HPDE6-E6E7 (cell line): ENCODE measurements at regions not wholly inside any gene's neighbourhood (a gene's known extent, or its start where the extent isn't known, plus 50 kb on each side); places are given as distances from the start of the nearest gene placed in this dataset.
"Not testable (repeated sequence)": the region's sequence is repeated elsewhere in the genome, so short reads cannot be mapped to it uniquely, and the experiment has no call there.

Experiments used
- DNase-seq: peaks from one replicate; pipeline ENCODE4 v3.0.0; 2011; ENCODE audit warnings: missing footprints; ENCODE audit errors: extremely low spot score

DNA sequence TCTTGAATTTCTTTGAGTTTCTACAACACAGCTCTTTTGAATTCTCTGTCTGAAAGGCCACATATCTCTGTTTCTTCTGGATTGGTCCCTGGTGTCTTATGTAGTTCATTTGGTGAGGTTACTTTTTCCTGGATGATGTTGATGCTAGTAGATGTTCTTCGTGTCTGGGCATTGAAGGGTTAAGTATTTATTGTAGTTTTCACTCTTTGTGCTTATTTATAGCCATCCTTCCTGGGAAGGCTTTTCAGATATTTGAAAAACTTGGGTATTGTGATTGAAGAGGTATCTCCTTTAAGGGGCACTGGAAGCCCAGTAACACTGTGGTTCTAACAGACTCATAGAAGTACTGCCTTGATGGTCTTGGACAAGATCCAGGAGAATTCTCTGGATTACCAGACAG, 338.5 kb upstream of the SPRY2 start:
- no peak for DNase-seq

DNA sequence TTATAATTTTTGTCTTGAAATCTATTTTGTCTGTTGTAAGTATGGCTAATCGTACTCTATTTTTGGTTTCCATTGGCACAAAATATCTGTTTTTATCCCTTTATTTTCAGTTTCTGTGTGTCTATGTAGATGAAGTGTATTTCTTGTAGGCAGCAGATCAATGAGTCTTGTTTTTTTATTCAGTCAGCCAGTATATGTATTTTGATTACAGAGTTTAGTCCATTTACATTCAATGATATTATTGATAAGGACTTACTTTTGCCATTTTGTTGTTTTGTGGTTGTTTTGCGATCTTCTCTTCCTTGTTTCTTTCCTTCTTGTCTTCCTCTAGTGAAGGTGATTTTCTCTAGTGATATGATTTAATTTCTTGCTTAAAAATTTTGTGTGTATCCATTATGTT, 336.3 kb upstream of the SPRY2 start:
- no peak for DNase-seq

DNA sequence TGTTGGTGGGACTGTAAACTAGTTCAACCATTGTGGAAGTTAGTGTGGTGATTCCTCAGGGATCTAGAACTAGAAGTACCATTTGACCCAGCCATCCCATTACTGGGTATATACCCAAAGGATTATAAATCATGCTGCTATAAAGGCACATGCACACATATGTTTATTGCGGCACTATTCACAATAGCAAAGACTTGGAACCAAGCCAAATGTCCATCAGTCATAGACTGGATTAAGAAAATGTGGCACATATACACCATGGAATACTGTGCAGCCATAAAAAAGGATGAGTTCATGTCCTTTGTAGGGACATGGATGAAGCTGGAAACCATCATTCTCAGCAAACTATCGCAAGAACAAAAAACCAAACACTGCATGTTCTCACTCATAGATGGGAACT, 334.5 kb upstream of the SPRY2 start:
- DNase-seq, result not testable (repeated sequence)

GRCh38 chr13:80671773-80672172, 330.8 kb upstream of the SPRY2 start:
- DNase-seq, result no peak

GRCh38 chr13:80669112-80669511, 328.2 kb upstream of the SPRY2 start:
- no peak for DNase-seq

GRCh38 chr13:80668452-80668851, 327.5 kb upstream of the SPRY2 start:
- DNase-seq, result no peak

DNA sequence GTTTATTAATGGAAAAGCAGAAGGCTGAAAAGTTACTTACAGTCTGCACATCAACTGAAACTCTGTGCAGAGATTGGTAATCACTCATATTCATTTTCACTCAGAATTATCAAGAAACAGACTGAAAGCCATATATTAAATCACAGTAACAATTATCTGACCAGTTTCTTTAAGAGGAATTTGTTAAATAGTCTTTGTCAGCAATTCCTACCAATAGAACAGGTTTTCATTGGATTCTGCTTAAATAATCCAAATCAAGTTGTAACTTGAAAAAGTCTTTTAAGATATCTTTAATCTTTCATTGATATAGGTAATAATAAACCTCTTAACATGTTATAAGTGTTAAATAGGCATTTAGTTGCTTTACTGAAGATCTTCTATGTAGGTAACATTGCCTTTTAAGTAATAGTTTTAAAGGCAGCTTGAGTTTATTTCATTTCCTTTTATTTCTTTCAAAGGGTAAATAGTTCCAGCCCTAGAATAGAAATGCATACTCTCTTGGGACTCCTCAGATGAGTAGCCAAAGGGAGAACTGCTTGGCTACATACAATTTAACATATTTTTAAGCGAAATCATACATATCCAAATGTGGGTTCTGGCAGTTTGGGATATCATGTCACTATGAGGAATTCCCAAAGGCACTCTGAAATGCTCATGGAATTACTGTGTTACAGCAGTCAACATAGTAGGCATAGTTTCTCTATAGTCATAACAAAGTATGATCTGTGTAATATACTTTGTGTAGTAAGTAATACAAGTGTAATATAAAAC, 326.0 kb upstream of the SPRY2 start:
- DNase-seq, result no peak

DNA sequence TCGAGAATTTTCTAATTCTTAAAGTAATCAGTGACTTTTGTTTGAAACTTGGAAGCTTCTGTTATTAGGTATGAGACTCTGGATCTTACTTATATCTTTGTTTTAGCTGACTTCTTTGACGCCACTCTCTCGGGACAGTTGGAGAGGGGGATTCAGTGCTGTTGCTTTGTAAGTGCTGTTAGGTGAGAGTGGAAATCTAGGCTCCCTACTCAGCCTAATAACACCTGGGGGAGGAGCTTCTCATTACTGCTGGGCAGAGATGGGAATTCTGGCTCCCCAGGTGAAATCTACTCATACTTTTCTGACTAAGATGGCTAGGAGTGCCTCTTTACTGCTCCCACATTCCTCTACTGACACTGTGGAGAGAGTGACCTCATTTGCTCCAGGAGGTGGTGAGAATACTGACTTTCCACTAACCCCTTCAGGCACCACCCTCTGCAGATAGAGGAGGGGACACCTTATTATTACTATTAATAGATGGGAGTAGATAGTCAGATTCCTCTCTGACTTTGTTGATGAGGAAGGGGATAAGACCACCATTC, 324.9 kb upstream of the SPRY2 start:
- peak; percentile 3 for DNase-seq

GRCh38 chr13:80664950-80665349, 324.0 kb upstream of the SPRY2 start:
- no peak for DNase-seq

GRCh38 chr13:80663788-80664187, 322.9 kb upstream of the SPRY2 start:
- DNase-seq, result no peak

GRCh38 chr13:80658705-80659104, 317.8 kb upstream of the SPRY2 start:
- DNase-seq, result no peak

DNA sequence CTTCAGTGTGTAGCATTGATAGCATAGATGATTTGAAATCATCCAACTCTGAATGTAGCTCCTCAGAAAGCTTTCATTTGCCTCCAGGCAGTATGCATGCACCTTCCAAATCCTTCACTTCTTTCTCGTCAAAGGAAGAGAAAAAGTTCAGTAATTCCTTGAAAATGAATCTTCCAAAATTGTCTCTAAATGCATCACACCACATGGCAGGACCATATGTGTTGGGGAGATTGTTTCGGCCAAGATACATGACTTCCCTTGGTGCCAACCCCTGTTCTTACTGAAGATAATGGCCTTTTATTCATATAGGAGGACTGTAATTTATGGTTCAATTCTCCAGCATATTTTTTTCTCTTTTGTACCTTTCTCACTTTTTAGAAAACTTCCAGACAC, 315.6 kb upstream of the SPRY2 start:
- DNase-seq, result no peak

GRCh38 chr13:80655778-80656511, 315.0 kb upstream of the SPRY2 start:
- no peak for DNase-seq

DNA sequence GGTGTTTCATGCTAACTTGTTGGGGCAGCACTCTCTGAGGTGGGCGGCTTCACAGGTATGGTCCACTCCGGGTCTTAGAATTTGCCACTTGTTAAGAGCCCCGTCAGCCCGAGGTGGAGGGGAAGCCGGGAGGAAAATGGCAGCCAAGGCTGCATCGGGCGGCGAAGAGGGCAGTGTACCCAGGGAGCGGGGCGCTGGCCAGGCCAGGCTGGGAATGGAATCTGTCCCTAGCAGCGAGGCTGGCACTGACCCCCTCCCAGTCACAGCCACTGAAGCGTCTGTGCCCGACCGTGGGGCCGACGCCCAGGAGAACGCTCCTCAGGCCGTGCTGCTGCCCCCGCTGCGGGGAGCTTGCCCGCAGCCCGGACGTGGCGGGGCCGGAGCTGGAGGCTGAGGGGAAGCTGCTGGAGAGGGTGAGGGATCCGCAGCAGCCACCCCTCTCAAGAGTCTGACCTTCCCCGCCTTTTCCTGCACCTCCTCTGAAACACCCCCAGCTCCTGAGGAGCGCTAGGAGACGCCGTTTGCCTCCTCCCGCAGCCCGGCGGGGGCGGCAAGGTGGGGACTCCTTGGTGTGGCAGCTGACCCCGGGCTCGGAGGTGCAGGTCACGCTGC, 313.8 kb upstream of the SPRY2 start:
- DNase-seq, result no peak

GRCh38 chr13:80649274-80649673, 308.3 kb upstream of the SPRY2 start:
- DNase-seq, result no peak

DNA sequence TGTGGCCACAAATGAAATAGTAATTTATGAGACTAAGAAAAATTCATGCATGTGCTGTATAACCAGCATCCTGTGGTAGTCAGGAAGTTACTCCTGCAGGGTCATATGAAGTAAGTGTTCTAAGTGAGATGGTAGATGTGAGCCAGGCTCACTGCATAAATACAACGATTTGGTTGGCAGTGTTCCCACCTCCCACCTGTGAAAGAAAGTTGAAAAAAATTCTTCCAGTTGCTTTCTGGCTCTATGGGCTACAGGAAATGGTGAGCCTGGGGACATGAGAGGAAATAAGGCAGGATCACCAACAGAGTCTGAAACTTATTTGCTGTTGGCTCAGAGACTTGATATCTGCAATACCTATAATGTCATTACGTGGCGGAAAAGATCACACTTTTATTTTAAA, 301.7 kb upstream of the SPRY2 start:
- DNase-seq, result no peak

GRCh38 chr13:80633251-80633650, 292.3 kb upstream of the SPRY2 start:
- DNase-seq, result no peak

DNA sequence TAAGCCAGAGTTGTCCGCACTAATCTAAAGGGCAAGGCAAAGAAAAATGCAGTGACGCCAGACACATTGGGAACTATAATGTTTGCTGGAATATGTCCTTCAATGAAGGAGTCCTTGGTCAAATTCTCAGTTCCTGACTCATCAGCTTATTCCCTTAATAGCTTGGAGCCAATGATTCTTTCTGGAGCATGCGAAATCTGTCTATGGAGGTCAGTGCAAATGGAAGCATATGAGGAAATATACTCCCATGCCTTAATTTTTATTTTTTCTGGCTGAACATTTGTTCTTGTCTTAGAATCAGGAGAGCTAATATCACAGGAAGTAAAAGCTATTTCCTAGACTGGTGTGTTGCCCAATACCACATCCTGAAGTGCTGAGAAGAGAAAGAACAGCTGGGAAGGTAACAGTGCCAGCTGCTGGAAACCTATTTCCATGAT, 289.8 kb upstream of the SPRY2 start:
- no peak for DNase-seq

DNA sequence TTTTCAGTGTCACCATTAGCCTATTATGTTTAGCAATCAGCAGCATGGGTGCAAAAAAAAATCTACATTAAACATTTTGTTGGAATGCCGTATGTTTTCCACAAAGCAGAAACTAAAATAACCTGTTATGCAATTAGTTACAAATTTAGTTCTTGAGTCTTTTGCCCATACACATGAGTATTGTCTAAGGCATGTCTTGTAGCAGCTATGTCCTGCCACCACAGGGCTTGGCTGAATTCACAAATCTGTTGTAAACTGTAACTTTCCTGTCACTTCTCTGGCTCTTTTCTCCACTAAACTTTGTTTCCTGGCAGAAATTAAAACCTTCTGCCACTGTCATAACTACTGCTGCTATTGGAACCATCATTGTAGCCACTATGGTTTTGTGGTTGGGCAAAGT, 277.9 kb upstream of the SPRY2 start:
- no peak for DNase-seq

DNA sequence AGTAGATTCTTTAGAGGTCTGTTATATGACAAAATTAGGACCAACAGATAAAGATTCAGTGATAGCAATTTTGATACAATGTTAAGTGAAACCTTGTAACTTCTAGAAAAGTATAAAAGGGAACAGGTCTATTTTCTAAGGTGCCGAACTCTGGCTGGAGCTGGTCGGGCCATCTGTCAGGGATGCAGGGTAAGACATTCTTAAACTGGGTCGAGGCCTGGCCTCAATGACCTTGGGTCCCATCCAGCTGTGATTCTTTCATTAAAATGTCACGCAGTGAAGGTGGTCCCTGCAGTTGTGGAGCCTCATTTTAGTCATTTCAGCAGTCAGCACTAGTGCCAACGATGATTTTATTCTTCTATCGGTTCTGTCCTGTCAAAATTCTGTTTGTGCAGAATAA, 271.9 kb upstream of the SPRY2 start:
- no peak for DNase-seq

DNA sequence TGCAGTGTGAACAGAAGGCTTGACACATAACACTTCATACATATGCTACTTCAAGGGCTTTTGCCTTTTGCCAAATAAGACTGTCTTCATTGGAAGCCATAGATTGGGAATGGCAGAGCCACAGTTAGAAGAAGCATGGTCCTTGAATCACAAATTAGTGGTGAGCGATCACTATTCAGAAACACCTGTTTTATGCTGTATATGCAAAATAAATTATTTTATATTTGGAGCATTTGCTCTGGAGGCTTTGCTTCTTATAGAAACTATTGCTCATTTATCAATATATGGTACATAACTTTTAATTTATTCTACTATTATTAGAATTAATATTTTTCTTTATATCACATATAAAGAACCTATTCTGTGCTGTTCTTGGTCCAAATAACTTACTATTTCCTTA, 270.4 kb upstream of the SPRY2 start:
- no peak for DNase-seq

DNA sequence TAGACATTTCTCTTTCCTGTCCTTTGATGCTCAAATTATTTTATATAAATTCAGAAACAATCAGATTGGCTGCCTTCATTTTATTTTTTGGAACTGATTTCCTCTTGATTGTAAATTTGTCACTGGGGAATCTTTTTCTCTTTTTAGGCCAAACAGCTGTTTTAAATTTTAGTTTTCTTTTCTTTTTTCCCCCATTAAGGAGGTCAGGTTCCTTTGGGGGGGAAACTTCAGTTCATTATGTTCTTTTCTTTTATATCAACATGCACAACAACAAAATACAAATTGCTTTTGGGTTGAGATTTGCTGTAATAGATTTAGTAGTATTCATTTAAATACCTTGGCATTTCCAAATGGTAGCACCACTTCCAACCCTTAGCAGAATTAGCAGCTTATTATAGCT, 264.8 kb upstream of the SPRY2 start:
- no peak for DNase-seq

- no peak for DNase-seq
Observed at GRCh38 chr13:80605011-80605410, 264.1 kb upstream of the SPRY2 start.
